SU-DHL-6 (cell line): ENCODE measurements at regions not wholly inside any gene's neighbourhood (a gene's known extent, or its start where the extent isn't known, plus 50 kb on each side); places are given as distances from the start of the nearest gene placed in this dataset.

Experiments used
- CTCF ChIP-seq: fragments of 200-600 bp; sonication (generic); IDR thresholded peaks from one replicate; pipeline ENCODE4 v1.5.1; 2017; ENCODE audit warnings: antibody characterized with exemption, mild to moderate bottlenecking, low read length, moderate library complexity; ENCODE audit not compliant: insufficient read depth, poor library complexity, severe bottlenecking
- EZH2phosphoT487 ChIP-seq: fragments of 200-600 bp; sonication (generic), shearing (Covaris generic); conservative IDR thresholded peaks from 2 replicates; pipeline ENCODE4 v1.6.1; 2018; ENCODE audit warnings: mild to moderate bottlenecking, antibody characterized with exemption, low read length, moderate library complexity, mixed read lengths

- no peak for TF ChIP-seq CTCF
- TF ChIP-seq EZH2phosphoT487 = no peak
Observed at GRCh38 chr11:123247813-123248379, 52.8 kb upstream of the CLMP start.
